GM19468 (cell line): ENCODE measurements at regions not wholly inside any gene's neighbourhood (a gene's known extent, or its start where the extent isn't known, plus 50 kb on each side); places are given as distances from the start of the nearest gene placed in this dataset.

Source experiments
- ATAC-seq: cut with Tn5 transposase; IDR thresholded peaks from one replicate; pipeline ENCODE4 v1.9.1; 2021; ENCODE audit warnings: mild to moderate bottlenecking, moderate library complexity, moderate number of reproducible peaks; ENCODE audit not compliant: unreplicated experiment; ENCODE audit errors: extremely low read depth

- no peak for ATAC-seq
Measured at GRCh38 chr2:14417551-14417950, 215.0 kb upstream of the LRATD1 start.

- no peak for ATAC-seq
Measured at GRCh38 chr2:14418115-14418514, 214.4 kb upstream of the LRATD1 start.

DNA sequence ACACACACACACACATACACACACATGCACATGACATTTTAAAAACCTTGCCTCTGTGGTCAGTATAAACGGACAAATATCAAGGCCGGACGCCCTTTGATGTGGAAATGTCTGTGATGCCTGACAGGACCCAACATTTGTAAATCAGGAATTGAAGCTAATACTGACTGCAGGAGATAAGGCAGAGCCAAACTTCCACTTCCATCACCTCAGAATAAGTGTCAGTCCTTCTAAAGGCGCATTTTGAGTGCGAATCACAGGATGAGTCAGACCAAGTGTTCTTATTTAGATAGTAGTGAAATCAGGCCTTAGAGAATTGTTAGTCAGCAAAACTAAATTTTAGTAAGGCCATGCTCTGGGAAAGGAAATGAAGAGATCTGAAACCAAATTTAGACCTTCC lies 211.7 kb upstream of the LRATD1 start:
- ATAC-seq: no peak

GRCh38 chr2:14422426-14422825 lies 210.1 kb upstream of the LRATD1 start:
- no peak for ATAC-seq

DNA sequence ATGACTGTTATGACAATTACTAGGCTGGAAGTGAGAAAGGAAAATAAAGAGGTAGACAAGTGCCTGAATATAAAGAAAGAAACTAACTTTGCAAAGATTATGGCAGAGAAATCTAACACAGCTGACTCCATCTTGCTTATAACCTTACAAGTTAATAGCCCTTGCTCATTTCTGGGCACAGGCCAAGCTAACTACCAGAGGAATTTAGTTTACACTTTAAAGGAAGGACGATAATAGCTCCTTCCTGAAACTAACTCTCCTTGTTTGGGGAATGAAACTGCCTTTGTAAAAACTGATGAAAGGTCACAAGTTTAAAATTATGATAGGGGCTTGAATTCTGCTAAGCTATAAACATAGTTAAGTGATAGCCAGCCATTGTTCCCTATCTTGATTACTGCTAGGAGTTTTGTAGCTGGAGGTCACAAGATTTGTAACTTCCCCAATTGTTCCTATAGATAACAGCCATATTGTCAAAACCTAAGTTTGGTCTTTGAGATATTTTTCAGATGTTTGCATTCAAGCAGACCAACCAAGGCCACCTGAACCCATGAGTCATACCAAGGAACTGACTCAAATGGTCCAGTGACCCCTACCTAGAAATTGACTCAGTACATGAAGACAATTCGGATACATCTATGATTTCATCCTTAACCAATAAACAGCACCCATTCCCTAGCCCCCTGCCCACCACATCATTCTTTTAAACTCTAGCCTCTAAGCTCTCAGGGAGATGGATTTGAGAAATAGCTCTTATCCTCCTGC lies 209.2 kb upstream of the LRATD1 start:
- ATAC-seq: no peak

DNA sequence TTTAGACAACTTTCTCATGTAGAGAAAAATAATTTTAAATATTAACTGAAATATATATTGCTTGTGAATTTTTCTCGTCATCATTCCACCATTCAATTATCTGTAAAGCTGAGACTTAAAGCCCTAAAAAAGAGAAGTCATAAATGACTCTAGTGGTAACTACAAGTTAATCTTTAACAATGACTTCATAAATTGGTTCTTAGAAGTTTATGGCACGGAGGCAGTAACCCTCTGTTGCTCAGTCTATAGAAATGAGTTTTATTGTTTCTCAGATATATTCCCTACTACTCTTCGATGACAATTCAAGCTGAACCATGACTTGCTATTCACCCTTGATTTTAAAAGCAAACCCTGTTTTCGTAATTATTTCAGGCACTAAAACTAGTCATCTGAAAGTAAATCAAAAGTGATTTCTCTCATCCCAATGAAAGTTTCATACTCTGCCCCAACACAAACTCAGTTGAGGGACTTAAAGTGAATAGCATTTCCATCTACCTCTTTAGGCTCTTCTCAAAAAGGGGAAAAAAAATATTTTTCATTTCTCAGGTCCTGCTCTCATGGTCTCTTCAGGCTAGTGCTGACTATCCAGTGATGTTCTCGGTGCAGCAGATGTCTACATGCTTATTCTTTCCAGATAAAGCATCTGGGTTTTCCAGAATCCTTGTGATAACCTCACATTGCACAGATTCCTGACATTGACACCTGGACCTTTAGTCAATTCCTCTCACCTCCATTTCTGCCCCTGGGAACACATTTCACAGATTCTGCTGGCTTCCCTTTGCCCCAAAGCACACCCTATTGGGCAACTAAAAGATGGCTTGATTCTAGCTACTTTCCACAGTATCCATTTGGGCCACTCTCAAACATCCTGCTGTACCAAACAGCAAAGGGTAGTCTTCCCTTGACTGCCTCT lies 207.8 kb upstream of the LRATD1 start:
- peak; percentile 51 for ATAC-seq

- ATAC-seq: no peak
Measured at GRCh38 chr2:14425869-14426268, 206.6 kb upstream of the LRATD1 start.

GRCh38 chr2:14428056-14428455 lies 204.5 kb upstream of the LRATD1 start:
- no peak for ATAC-seq

GRCh38 chr2:14433946-14434495 lies 198.5 kb upstream of the LRATD1 start:
- no peak for ATAC-seq

- ATAC-seq: no peak
Measured at GRCh38 chr2:14445670-14446069, 186.8 kb upstream of the LRATD1 start.

GRCh38 chr2:14448340-14448739 lies 184.2 kb upstream of the LRATD1 start:
- ATAC-seq: no peak

DNA sequence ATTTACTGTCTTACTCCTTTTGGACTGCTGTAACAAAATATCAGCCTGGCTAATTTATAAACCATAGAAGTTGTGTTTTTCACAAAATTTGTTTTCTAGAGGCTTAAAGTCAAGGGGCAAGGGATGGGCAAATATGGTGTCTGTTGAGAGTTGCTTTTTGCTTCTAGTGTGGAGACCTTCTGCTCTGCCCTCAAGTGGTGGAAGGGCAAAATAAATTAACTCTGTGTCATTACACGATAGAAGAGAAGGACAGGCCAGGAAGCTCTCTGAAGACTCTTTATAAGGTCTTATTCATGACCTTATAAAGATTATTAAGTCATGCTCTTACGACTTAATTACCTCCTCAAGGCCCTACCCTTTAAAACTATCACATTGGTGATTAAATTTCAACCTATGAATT lies 181.2 kb upstream of the LRATD1 start:
- ATAC-seq: no peak

DNA sequence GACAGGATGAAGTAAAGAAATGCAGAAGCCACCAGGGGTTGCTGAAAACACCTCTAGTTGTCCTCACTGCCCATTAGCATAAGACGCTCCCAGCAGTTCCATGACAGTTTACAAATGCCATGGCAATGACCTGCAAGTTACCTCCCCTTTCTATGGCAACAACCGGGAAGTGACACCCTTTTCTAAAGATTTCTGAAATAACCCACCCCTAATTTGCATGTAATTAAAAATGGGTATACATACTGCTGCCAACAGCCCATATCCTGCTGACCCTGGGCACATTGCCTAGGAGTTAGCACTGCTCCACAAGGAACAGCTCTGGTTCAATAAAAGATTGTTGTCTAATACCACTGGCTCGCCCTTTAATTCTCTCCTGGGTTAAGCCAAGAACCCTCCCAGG lies 178.3 kb upstream of the LRATD1 start:
- ATAC-seq: no peak

- no peak for ATAC-seq
Measured at GRCh38 chr2:14459786-14460325, 172.7 kb upstream of the LRATD1 start.

DNA sequence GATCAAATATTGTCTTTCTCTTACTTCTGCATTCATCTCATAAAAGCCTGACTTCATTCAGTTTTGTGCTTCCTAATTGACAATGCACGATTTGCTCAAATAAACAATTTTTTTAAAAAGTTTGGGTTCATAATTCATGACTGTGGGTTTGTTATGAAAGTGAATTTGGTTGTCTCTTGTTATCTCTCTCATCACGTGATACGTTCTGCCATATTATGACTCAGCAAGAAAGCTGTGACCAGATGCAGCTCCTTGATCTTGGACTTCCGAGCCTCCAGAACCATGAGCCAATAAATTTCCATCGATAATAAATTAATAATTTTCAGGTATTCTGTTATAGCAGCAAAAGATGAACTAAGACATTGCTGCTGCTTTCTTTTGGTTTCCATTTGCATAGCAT lies 156.5 kb upstream of the LRATD1 start:
- ATAC-seq: no peak

DNA sequence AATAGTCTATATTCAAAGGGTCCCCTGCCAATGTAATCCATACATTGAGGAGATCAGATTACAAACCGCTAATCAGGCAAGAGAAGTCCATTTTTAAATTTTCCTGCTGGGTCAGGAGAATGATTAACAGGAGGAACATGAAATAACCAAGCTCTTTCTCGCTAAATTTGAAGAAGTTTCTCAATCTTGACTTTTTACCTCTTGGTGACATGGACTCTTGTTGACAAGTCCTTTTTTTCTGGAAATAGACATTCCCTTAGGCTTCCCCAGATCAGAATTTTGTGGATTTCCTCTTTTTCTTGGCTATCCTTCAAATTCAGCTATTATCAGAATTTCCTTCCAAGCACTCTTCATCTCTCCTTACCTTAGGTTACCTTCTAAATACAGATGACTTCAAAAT lies 153.0 kb upstream of the LRATD1 start:
- ATAC-seq: no peak

DNA sequence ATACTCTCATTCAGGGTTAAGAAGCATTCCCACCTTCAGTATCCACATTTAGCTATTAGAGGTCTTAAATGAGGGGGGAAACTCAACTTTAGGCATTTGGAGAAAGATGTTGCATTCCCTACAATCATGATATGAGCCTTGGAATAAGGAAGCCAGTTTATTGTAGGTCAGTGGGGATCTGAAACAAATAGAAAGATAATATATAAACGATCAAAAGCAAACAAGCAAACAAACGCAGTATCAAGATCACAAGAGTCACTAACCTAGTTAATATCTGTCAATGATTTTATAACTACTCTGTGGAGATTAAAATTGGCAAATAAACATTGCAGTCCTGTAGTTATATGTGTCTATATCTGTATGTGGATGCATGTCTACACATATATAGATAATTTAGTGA lies 152.4 kb upstream of the LRATD1 start:
- ATAC-seq: no peak

DNA sequence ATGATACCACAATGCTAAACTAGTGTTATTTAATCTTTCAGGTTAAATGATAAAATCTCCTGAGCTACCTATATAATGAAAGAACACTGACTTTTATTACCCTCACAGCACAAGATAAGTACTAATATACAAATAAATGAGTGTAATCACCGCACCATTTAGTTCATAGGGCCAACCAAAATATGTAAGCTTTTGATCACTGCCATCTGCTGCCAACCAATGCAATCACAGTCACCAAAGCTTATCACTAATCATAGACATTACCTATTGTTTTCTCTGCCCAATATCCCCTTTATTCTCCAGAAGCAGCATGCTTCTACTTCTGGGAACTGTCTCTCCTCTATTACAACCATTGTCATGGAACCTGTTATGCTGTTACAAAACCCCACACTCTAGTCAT lies 151.6 kb upstream of the LRATD1 start:
- ATAC-seq: no peak

DNA sequence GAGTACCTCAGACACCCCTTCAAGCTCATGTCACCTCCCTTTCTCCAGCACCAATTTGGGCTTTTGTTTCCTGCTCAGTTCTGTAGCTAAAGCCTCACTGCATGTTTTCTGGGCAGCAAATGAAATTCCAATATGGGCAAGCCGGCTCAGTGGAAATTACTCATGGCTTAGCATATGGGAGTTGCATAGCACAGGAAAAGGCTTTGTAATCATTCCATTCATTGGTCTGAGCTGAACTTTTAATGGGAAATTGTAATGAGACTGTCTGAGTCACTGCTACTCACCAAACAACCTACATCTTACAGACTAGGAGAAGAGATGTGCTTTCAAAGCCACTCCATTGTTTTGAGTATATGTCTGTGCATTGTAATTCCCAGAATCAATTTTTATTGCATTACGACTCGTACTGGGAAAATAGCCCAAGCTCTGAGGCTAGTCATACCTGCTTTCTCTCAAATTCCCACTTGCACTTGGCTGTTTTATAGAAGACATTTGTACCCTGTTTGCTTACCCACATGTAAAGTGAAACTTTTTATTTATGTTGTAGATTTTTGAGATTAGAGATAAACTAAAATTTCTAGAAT lies 139.5 kb upstream of the LRATD1 start:
- ATAC-seq: no peak

GRCh38 chr2:14494759-14495158 lies 137.8 kb upstream of the LRATD1 start:
- ATAC-seq: no peak

DNA sequence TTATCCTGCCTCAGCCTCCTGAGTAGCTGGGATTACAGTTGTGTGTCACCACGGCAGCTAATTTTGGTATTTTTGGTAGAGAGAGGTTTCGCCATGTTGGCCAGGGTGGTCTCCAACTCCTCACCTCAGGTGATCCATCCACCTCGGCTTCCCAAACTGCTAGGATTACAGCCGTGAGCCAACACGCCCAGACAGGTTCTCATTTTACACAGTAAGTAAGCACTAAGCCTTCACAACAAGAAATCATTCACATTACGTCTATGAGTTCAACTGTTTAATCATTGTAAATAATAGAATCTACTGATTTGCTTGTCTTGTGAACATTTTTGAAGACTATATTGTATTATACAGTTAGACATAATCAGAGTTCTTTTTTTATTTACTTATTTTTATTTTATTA lies 131.5 kb upstream of the LRATD1 start:
- no peak for ATAC-seq
